Heart right ventricle (tissue), 16 donors: ENCODE measurements at regions not wholly inside any gene's neighbourhood (a gene's known extent, or its start where the extent isn't known, plus 50 kb on each side); places are given as distances from the start of the nearest gene placed in this dataset.

Source experiments
- ATAC-seq, 8 donors: fragments of 200-7000 bp; cut with Tn5 transposase; one replicate each; pipeline ENCODE4 v1.9.1; 2020; ENCODE audit warnings: mild to moderate bottlenecking in 8 of 8, moderate library complexity in 8 of 8, moderate number of reproducible peaks in 1 of 8
- DNase-seq, 2 donors: peaks; one replicate each; pipeline ENCODE4 v3.0.0-alpha.2; 2020
- H3K27ac ChIP-seq, 10 donors: fragments of 200-600 bp; sonication (generic) in 2 of 10; one replicate each; pipeline versions ENCODE4 v1.5.0 to v1.8.0; 2020 to 2022; ENCODE audit warnings: mild to moderate bottlenecking in 3 of 10
- H3K27me3 ChIP-seq, 7 donors: fragments of 200-600 bp; one replicate each; pipeline ENCODE4 v1.8.0; 2021 to 2022; ENCODE audit warnings: mild to moderate bottlenecking in 2 of 7
- H3K36me3 ChIP-seq, 9 donors: fragments of 200-600 bp; sonication (generic) in 1 of 9; one replicate each; pipeline versions ENCODE4 v1.5.0 to v1.8.0; 2020 to 2022; ENCODE audit warnings: mild to moderate bottlenecking in 2 of 9
- H3K4me1 ChIP-seq, 9 donors: fragments of 200-600 bp; sonication (generic) in 1 of 9; one replicate each; pipeline versions ENCODE4 v1.5.0 to v1.8.0; 2020 to 2022; ENCODE audit warnings: mild to moderate bottlenecking in 4 of 9
- H3K4me3 ChIP-seq, 10 donors: fragments of 200-600 bp; sonication (generic) in 2 of 10; one replicate each; pipeline versions ENCODE4 v1.5.0 to v1.8.0; 2020 to 2022; ENCODE audit warnings: mild to moderate bottlenecking in 7 of 10, moderate library complexity in 2 of 10
- H3K9me3 ChIP-seq, 11 donors: fragments of 200-600 bp in 10 of 11; sonication (generic) in 2 of 11; one replicate each; pipeline versions ENCODE4 v1.5.0 to v1.8.0; 2013 to 2022; ENCODE audit warnings: mild to moderate bottlenecking in 2 of 11, control low read depth in 1 of 11, moderate library complexity in 1 of 11
- WGBS, 2 donors: extraction: QIAGEN DNeasy Blood & Tissue Kit; methylation state at CpG; one replicate each; pipeline ENCODE4 v1.1.7; 2013; ENCODE audit warnings: inconsistent platforms in 1 of 2; 5-methylcytosine and 5-hydroxymethylcytosine counted together
- intact Hi-C, 10 donors: fragments of 100-400 bp; cut with DNase I; formaldehyde crosslinking; loops; one replicate each; pipeline versions ENCODE4 v1.11.1 to v1.14.2; 2022
- TF ChIP-seq, protein P1 (sequence below), 9 donors: fragments of 200-600 bp; sonication (generic) in 2 of 9; IDR thresholded peaks; one replicate each; pipeline versions ENCODE4 v1.5.0 to v1.8.0; 2021 to 2022; ENCODE audit warnings: antibody characterized with exemption in 9 of 9, mild to moderate bottlenecking in 5 of 9, moderate library complexity in 1 of 9
- donor health status: Arrhythmogenic right ventricular cardiomyopathy.
- donor health status: ischemic (EF 13 %, LVEDD 7.1; RV severe dilation, severe dysfunction).
- donor health status: healthy with polysubstance abuse.
- donor health status: DM: no; HTN: yes; CAD: no.
- donor health status: DM: no; HTN: no; CAD: no.
- donor health status: ischemic (EF 25% LVEDD 6.9; RV normal size, moderate dysfunction).
- donor health status: ischemic (EF 25% LVEDD 5.7; RV mildly dilated, moderate dysfunction).
- donor health status: healthy.
- donor health status: DM: yes; HTN: yes; CAD: no.
- donor health status: Ischemic cardiomyopathy.
- donor health status: ischemic (EF 35%, LVEDD 5.7; RV mildly dilated, moderate dysfunction).
- donor health status: nonischemic (EF 11% LVEDD 7.7; RV severe dilation, severe dysfunction).
- donor health status: DM: yes; HTN: yes; CAD: no.
- donor health status: PGD.
- donor health status: ischemic (EF 29% LVEDD 5.4; RV normal size, mild dysfunction).
- donor health status: nonischemic (EF 23%, LVEDD 6.1; RV moderate dilation, normal function).

- Histone ChIP-seq H3K4me1 (no peaks in the 10 kb centered on the region), H3K27ac (no peak overlapping the region), H3K9me3 (peaks cover 0 to 4% (median 2%) of the 10 kb centered on the region in 11 donors), H3K27me3 (no peaks in the 10 kb centered on the region), H3K4me3 (no peak overlapping the region), H3K36me3 (no peaks in the 10 kb centered on the region)
- intact Hi-C loops = no loop called here
- TF ChIP-seq, protein P1, sequence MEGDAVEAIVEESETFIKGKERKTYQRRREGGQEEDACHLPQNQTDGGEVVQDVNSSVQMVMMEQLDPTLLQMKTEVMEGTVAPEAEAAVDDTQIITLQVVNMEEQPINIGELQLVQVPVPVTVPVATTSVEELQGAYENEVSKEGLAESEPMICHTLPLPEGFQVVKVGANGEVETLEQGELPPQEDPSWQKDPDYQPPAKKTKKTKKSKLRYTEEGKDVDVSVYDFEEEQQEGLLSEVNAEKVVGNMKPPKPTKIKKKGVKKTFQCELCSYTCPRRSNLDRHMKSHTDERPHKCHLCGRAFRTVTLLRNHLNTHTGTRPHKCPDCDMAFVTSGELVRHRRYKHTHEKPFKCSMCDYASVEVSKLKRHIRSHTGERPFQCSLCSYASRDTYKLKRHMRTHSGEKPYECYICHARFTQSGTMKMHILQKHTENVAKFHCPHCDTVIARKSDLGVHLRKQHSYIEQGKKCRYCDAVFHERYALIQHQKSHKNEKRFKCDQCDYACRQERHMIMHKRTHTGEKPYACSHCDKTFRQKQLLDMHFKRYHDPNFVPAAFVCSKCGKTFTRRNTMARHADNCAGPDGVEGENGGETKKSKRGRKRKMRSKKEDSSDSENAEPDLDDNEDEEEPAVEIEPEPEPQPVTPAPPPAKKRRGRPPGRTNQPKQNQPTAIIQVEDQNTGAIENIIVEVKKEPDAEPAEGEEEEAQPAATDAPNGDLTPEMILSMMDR (IDR thresholded peaks at IDR 0.05) = no peak
- ATAC-seq = no peak
- no peak for DNase-seq
- 83 to 87% methylated on average over 4 of the region's 4 CpGs for WGBS, 2 donors
Measured at GRCh38 chr2:16362611-16363010, 303.0 kb downstream of the CYRIA start.

- Histone ChIP-seq H3K9me3 (peaks cover 0 to 16% (median 10%) of the 10 kb centered on the region in 11 donors), H3K27ac (no peak overlapping the region), H3K4me3 (no peak overlapping the region), H3K27me3 (no peaks in the 10 kb centered on the region), H3K4me1 (no peaks in the 10 kb centered on the region), H3K36me3 (no peaks in the 10 kb centered on the region)
- ATAC-seq (no peak), DNase-seq (no peak)
- 85 to 90% methylated on average over 9 of the region's 9 CpGs for WGBS, 2 donors
- TF ChIP-seq, protein P1 (IDR thresholded peaks at IDR 0.05) = no peak
- intact Hi-C loops = no loop called here
Measured at GRCh38 chr2:16361261-16361995, 304.2 kb downstream of the CYRIA start.

DNA sequence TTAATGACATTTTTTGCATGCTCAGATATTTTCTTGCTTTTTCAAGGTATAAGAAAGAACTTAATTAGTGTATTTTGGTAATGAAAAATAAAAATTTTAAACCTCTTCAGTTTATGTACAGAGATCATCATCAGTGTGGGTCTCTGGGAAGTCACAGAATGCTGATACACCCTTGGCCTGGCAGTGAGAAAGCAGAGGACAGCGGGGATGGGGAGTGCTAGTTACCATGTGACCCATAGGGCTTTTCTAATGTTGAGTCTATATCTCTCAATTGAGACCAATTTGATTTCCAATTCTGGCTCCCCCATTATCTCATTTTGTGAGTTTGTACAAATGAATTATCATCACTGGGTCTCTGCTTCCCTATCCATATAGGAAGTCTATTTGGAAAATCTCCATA lies 305.7 kb downstream of the CYRIA start:
- TF ChIP-seq, protein P1 (IDR thresholded peaks at IDR 0.05) = no peak

DNA sequence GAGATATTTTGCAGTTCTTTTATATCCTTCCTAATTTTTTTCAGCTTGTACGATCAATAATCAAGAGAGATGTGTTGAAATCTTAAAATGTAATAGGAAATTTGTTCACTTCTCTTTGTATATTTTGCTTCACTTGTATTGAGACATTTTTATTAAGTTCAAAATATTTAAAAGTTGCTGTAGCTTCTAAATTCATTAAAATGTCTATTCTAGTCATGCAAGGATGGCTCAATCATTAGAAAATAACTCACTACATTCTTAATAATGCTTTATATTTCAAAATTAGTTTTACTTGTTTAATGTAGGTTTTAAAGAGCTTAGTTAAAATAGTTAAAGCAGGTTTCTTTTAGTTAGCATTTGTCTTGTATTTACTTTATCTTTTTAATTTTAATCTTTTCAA lies 308.4 kb downstream of the CYRIA start:
- TF ChIP-seq, protein P1 (IDR thresholded peaks at IDR 0.05) = no peak
- no peaks in the 10 kb centered on the region for H3K36me3 ChIP-seq
- WGBS, 2 donors = 92 to 96% methylated on average over 1 of the region's 1 CpG
- H3K4me3 ChIP-seq = no peak overlapping the region
- H3K27me3 ChIP-seq = no peaks in the 10 kb centered on the region
- ATAC-seq (no peak), DNase-seq (no peak)
- H3K27ac ChIP-seq = no peak overlapping the region
- H3K9me3 ChIP-seq = peaks cover 0 to 24% (median 10%) of the 10 kb centered on the region in 11 donors
- intact Hi-C loops = no loop called here
- no peaks in the 10 kb centered on the region for H3K4me1 ChIP-seq

More for the DNA sequence above, 305.7 kb downstream of the CYRIA start:
- no peak for ATAC-seq
- Histone ChIP-seq H3K36me3 (no peaks in the 10 kb centered on the region), H3K27me3 (no peaks in the 10 kb centered on the region), H3K9me3 (peaks cover 0 to 19% (median 10%) of the 10 kb centered on the region in 11 donors), H3K4me1 (no peaks in the 10 kb centered on the region), H3K4me3 (no peak overlapping the region), H3K27ac (no peak overlapping the region)
- intact Hi-C loops = no loop called here
- WGBS, 2 donors = 81 to 85% methylated on average over 1 of the region's 1 CpG
- DNase-seq = no peak
